GM18907 (cell line): ENCODE measurements at regions not wholly inside any gene's neighbourhood (a gene's known extent, or its start where the extent isn't known, plus 50 kb on each side); places are given as distances from the start of the nearest gene placed in this dataset.
"Not testable (repeated sequence)": the region's sequence is repeated elsewhere in the genome, so short reads cannot be mapped to it uniquely, and the experiment has no call there.

Source experiments
- ATAC-seq: cut with Tn5 transposase; IDR thresholded peaks from one replicate; pipeline ENCODE4 v1.9.1; 2021; ENCODE audit warnings: mild to moderate bottlenecking, moderate library complexity; ENCODE audit not compliant: unreplicated experiment

DNA sequence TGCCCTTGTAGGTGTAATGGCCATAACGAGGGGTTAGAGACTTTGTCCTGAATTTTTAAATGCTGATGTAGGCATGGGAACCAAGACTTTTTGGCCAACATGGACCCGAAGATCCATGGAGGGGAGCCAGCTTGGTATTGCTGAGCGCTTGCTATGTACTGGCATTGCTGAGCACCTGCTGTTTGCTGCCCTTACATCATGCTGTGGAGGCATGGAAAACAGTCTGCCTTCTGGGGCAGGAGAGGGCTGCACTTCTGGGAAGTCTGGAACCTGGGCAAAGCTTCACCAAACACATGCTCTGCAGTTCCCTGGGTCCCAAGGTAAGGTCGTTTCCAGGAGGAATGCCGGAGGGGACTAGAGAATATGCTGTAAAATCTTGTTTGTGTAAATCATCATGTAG is 86.3 kb upstream of the CNIH3 start:
- ATAC-seq = no peak

DNA sequence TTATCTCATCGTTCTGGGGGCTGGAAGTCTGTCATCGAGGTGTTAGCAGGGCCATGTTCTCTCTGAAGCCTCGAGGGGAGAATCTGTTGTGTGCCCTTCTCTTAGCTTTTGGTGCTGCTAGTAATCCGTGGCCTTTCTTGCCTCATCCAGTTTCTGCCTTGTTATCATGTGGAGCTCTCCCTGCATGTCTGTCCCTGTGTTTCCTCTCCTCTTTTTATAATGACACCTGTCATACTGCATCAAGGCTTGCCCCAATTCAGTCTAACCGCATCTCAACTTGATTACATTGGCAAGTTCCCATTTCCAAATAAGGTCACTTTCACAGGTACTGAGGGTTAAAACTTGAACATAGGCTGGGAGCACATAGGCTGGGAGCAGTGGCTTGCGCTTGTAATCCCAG is 82.6 kb upstream of the CNIH3 start:
- ATAC-seq = no peak

DNA sequence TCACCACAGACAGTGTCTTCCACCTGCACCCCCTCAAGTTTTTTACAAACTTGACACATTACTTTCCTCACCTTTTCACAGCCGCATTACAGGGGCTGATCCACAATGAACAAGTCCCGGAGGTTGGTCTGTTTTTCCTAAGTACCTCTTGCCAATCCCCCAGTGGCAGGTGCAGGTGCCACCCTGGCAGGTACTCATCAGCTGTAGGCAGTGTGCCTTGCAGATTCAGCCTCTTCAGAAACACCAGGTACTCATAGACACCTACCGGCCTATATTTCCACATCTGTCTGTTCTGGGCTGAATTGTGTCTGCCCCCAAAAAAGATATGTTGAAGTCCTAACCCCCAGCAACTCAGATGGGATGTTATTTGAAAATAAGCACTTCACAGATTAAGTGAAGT is 81.4 kb upstream of the CNIH3 start:
- no peak for ATAC-seq

DNA sequence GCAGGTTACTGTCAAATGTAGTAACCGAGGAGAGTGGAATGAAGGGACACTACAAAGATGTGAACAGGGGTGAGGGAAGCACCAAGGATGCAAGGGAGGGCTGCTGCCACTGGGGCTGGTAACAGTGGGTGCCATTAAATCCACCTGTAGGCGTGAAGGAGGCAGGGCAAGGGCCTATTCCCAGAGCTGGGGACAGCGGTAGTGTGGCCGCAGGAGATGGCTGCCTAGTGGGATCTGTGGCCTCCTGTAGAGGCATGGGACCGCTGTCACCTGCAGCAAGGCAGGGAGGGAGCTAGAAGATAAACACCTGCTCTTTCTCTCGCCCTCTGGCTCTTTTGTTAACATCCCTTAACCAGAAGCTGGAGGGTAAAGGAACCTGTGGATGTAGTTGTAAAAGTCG is 80.5 kb upstream of the CNIH3 start:
- ATAC-seq = no peak

DNA sequence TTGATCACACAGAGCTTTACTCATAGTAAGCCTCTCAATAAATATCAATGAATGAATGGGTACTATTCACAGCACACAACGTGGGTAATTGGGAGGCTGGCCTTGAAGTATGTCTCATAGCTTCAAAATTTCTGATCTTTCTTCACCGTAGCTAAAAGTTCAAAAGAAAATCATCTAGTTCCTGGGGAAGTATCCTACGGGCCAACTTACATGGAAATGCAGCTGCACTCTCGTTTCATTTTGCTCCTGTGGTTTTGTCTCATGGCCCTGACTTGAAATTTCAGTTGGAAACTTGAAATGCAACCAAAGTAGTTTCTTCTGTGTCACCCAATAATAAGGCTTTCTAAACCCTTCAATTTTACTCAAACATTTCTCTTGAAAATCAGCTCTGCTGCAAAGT is 76.1 kb upstream of the CNIH3 start:
- ATAC-seq = no peak

DNA sequence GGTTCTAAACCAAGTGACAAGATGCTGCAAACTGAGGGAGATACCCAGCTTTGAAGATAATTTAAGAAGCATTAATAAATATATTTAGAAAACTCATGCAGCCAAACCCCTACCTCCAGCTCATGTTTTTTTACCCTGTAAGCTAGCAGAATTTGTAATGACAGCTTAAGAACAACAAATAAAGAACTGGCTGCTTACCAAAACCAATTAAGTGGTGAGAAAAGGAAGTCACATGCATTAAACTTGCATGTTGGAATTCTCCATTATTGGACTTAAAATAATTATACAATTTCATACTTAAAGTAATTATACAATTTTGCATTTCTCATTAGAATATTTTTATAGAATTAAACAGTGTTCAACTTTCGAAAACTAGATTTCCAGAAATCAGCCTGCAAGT is 75.6 kb upstream of the CNIH3 start:
- ATAC-seq = no peak

DNA sequence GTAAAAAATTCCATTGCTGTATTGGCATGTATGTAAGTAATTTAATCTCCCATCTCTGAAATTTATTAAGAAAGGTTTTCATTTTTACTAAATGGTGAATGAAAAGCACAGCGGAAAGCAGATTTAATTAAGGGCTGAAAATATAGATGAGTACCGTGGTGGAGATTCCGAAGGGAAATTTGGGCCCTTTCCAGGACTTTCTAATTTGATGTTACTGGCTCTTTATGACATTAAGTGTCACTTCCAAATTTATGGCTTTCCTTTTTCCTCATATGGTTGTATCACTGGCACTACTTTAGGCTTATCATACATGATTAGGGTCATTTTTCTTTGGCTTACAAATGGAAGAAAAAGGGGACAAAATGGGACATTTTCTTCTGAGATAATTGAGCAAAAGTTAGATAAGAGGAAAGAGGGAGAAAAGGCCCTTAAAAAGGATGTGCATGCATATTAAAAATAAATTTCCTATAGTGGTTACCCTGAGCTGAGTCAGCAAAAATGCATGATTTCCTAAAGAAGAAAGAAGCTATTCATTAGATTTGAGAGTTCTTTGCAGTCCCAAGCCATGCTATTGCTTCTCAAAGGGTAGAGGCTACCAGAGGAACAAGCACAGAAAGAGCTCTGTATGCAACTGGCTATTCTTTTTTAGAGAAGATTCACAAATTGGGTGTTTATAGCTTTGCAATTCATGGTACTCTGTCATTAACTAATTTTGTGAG is 74.9 kb upstream of the CNIH3 start:
- ATAC-seq = no peak

DNA sequence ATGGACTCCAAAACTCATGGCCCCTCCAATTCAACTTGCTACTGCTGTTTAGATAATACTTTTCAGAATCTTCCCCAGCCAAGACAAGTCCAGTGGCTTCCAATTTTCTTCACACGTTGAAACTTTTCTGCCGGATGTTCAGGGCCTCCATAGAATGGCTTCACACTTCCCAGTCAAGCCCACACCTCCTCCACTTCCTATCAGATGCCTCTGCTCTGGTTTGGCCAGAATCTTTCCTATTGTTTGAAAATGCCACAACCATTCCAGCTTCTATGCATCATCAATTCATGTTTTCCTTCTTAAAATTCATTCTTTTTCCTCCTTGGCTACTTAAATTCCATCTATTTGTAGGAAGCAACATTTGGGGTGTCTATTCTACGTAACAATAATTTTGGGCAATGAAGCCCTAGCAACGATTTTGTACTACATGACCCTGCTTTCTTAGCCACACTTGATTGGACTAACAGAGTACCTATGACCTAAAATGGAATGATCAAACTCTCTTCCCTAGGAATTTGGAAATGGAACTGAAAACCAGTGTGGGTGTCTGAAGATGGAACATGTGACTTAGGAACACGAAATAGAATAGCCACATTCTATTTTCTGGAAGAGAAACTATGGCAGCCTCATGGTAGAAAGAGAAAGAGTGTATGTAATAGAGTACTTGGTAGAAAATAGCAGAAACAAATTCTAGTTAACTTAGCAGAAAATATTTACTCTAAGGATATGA is 74.1 kb upstream of the CNIH3 start:
- ATAC-seq = no peak

DNA sequence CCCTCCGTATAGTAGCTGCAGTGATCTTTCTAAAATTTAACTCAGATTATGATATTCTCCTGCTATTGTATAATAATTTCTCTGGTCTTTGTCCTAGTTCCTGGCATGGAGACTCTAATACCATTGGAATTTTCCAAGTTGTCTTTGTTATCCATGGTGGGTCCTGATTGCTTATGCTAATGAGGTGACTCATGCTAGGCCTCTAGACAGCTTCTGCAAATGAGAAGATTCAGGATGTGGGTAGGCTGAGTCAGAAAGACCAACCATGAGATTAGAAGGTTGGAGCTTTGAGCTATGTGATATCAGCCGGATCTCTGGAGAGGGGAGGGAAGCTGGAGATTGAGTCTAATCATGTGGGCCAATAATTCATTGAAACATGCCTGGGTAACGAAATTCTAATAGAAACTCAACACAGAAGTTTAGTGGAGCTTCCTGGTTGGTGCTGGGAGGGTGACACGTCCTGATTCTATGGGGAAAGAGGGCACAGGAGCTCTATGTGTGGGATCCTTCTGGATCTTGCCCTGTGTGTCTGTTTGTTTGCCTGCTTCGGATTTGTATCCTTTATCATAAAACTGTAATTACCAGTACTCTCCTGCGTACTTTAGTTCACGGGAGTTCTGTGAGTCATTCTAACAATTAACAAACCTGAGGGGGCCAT is 73.2 kb upstream of the CNIH3 start:
- ATAC-seq = no peak

DNA sequence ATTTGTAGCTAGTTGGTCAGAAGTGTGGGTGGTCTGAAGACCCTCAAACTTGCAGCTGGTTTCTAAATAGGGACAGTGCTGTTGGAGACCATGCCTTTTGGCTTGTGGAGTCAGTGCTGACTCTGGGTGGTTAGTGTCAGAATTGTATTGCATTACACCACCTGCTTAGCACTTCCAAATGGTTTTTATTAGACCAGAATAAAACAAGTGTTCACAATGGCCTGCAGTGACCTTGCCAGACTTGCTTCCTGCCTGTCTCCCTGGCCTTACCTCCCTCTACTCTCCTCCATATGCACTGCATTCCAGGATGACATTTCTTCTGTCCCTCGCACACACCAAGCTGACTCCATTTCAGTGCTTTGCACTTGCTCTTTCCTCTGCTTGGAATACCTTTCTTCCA is 72.7 kb upstream of the CNIH3 start:
- no peak for ATAC-seq

DNA sequence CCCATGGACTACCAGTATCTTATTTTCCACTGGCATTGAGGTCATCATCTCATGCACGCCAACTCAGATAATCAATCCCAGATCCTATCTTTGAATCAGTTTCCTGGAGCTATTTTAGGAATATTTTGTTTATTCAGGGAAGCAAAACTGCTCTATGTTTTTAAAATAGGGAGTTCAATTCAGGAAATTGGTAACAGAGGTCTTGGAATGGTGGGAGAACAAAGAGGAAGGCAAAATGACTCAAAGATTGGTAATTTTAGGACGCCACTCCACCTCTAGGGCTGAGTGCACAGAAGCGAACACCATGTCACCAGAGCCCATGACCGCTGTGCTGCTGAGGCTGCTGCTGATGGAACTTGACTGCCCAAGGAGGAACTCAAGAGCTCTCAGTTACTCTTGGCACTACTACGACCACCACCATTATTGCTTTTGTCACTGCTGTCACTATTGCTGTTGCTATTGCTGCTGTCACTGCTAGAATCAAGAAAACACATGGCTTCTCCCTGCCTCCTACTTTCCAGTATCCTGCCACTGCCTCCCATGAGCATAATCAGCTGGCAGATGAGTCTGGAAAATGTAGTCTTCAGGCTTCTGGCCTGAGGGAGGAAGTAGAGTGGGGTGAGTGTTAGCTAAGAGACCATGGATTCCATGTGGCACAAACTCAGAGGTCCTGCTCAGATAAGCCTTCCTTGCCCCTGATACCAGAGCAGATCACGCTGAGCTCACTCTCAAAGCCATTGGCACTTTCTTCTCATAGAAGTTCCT is 71.6 kb upstream of the CNIH3 start:
- ATAC-seq = no peak

DNA sequence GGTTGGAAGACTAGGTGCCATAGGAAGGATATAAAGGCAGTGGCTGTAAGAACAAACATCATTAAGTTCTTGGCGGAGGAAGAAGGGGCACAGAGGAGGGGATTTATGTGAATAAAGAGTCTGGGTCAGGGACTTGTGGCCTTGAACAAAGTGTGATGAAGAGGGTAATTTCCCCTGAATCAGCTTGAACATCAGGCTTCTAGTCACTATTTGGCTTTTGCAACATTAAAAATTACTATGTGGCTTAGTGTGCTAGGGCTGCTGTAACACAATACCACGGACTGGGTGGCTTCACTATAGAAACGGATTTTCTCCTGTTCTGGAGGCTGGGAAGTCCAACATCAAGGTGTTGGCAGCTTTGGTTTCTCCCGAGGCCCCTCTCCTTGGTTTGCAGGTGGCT is 70.5 kb upstream of the CNIH3 start:
- ATAC-seq = no peak

DNA sequence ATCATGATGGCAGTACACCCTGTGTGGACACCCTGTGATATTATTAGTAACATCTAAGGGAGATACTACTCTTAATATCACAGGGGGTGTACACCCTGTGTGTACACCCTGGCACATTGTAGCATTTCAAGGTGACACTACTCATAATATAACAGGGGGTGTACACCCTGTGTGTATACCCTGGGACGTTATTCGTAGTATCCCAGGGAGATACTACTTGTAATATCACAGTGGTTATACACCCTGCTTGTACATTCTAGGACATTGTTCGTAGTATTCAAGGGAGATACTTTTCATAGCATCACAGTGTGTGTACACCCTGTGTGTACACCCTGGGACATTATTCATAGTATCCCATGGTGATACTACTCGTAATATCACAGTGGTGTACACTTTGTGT is 67.4 kb upstream of the CNIH3 start:
- ATAC-seq = no peak

DNA sequence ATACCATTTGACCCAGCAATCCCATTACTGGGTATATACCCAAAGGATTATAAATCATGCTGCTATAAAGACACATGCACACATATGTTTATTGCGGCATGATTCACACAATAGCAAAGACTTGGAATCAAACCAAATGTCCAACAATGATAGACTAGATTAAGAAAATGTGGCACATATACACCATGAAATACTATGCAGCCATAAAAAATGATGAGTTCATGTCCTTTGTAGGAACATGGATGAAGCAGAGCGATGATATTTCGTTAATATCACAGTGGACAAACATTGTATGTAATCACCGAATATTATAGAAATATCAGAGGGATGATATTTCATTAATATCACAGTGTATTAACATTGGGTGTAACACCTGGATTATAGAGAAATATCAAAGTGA is 64.9 kb upstream of the CNIH3 start:
- ATAC-seq = not testable (repeated sequence)

DNA sequence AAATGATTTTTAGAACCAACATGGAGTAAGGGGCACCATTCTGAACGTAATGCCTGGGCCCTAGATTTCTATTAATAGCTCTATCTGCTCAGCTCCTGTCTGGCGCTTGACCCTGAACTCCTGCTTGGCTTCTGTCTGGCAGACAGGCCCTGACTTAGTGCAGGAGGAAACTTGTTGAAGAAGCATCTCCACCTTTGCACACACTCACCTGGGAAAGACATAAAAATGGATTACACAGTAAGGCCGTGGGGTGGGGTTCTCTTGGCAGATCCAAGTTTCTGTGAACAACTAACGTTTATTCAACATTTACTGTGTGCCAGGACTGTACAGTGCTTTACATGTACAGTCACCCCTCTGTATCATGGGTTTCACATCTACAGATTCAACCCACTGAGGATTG is 62.1 kb upstream of the CNIH3 start:
- no peak for ATAC-seq

DNA sequence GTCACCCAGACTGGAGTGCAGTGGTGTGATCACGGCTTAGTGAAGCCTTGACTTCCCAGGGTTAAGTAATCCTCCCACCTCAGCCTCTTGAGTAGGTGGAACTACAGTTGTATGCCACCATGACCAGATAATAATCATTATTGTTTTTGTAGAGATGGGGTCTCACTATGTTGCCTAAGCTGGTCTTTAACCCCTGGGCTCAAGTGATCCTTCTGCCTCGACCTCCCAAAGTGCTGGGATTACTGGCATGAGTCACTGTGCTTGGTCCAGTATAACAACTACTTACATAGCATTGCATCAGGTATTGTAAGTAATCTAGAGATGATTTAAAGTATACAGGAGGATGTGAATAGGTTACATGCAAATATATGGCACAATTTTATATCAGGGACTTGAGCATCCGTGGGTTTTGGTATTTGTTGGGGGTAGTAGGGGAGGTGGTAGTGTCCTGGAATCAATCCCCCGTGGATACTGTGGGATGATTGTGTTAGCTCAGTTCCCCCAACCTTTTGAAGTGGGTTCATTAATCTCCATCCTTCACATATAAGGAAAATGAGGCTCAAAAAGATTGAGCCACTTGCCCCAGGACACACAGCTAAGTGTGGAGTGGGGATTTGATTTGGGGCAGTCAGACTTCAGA is 61.4 kb upstream of the CNIH3 start:
- no peak for ATAC-seq

DNA sequence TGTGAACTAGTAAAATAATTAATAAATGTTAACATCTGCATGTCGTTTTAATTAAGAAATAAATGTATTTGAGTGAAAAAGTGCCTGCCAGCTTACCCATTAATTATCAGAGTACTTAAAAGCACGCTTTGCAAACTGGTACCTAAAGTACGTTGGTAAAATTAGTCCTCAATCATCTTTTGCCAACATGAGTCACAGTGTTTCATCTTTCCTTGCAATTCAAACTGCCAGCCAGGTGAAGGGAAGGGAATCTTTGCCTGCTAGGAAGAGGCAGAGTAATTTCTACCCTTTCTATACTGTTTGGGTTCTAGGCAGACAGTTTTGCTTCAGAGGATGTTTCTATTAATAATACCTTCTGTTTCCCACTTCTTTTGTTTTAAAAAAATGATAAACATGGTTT is 57.2 kb upstream of the CNIH3 start:
- ATAC-seq = no peak

DNA sequence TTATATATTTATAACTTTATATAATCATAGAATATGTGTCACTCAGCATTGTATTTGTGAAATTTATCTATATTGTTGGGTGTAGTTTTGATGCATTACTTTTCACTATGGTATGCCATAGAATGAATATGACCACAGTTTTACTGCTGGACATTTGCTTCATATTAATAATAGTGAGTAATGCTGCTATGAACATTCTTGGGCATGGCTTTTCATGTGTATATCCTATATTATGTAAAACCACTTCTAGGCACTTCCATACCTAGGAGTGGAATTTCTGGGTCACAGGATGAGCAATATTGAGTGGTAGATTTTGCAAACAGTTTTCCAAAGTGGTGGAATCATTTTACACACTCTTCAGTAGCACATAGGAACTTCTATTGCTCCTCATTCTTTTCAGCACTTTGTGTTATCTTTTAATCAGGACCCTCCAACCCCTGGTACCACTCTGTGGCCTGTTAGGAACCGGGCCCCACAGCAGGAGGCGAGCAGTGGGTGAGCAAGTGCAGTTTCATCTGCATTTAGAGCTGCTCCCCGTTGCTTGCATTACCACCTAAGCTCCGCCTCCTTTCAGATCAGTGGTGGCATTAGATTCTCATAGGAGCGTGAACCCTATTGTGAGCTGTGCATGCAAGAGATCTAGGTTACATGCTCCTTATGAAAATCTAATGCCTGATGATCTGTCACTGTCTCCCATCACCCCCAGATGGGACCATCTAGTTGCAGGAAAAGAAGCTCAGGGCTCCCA is 56.0 kb upstream of the CNIH3 start:
- ATAC-seq = no peak

DNA sequence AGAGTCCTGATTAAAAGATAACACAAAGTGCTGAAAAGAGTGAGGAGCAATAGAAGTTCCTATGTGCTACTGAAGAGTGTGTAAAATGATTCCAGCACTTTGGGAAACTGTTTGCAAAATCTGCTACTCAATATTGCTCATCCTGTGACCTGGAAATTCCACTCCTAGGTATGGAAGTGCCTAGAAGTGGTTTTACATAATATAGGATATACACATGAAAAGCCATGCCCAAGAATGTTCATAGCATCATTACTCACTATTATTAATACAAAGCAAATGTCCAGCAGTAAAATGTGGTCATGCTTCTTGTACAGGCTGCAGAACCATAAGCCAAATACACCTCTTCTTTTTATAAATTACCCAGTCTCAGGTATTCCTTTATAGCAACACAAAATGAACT is 53.2 kb upstream of the CNIH3 start:
- not testable (repeated sequence) for ATAC-seq

DNA sequence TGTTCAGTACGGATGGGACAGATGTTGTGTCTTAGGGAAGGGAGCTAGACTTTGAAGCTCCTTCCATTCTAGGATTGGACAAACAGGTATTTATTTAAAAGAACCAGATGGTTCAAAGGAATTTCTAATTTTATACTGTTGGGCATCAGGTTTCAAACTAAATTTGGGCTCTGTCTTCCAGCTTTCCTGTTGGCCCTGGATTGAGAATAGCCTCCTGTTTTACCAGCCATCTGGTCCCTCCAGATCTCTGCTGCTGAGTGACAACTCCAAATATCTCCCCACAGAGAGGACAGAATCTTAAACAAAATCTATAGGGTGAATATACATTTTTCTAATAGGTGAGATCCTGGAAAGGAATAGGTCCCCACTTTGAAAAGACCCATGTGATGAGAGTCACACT is 52.5 kb upstream of the CNIH3 start:
- no peak for ATAC-seq
